ENCODE measurements at regions not wholly inside any gene's neighbourhood (a gene's known extent, or its start where the extent isn't known, plus 50 kb on each side); places are given as distances from the start of the nearest gene placed in this dataset.

GRCh38 chr4:17115583-17115982, 217.1 kb upstream of the LDB2 start (continued):
- TF ChIP-seq REST (IDR thresholded peaks at IDR 0.05; ENCODE audit: unreplicated experiment), result no peak

- peak; percentile 94 for ATAC-seq
- Mint-ChIP-seq H3K9me3 (no peaks in the 10 kb centered on the region), H3K4me3 (no peak overlapping the region), H3K27ac (no peak overlapping the region), H3K27me3 (ENCODE audit: insufficient read depth, low read depth, poor library complexity) (peaks cover 4% of the 10 kb centered on the region), H3K36me3 (ENCODE audit: low read depth) (0 out of 3 replicates have a peak, but pooled peaks cover 2% of the 10 kb centered on the region), H3K4me1 (peaks cover 7% of the 10 kb centered on the region)
- no peaks in the 10 kb centered on the region for H3K36me3 ChIP-seq (ENCODE audit: insufficient read depth)
- H3F3A ChIP-seq (replicated peaks; ENCODE audit: low read depth), result no peaks in the 10 kb centered on the region
- H3K4me3 ChIP-seq, result no peak overlapping the region
- H2AFZ ChIP-seq, result no peak overlapping the region
- no peak overlapping the region for H3K27ac ChIP-seq (ENCODE audit: low read depth)
- H3K9me2 ChIP-seq (ENCODE audit: insufficient read depth), result peaks cover 5% of the 10 kb centered on the region; the same call in 1 of the 2 replicates
- peaks cover 5% of the 10 kb centered on the region; the same call in 1 of the 2 replicates for H3K4me1 ChIP-seq (ENCODE audit: insufficient read depth)
- H3K79me2 ChIP-seq (replicated peaks; ENCODE audit: insufficient read depth), result no peaks in the 10 kb centered on the region
- DNase-seq (ENCODE audit: low spot score), result peak; percentile 91
- H3K4me2 ChIP-seq, result no peak overlapping the region
- no peaks in the 10 kb centered on the region for H3K27me3 ChIP-seq (ENCODE audit: insufficient read depth)
- TF ChIP-seq POLR2AphosphoS5 (IDR thresholded peaks at IDR 0.05; ENCODE audit: low read depth) (no peak), CTCF (conservative IDR thresholded peaks at IDR 0.05; ENCODE audit: low read depth in 2 of 2) (peak; percentile 94 to 97)
- no peaks in the 10 kb centered on the region for H4K20me1 ChIP-seq (replicated peaks; ENCODE audit: insufficient read depth)
These were observed 213.8 kb upstream of the LDB2 start for GRCh38 chr4:17112292-17112659.

- Mint-ChIP-seq H3K4me3 (no peak overlapping the region), H3K4me1 (peaks cover 7% of the 10 kb centered on the region), H3K36me3 (ENCODE audit: low read depth) (0 out of 3 replicates have a peak, but pooled peaks cover 2% of the 10 kb centered on the region), H3K27me3 (ENCODE audit: insufficient read depth, low read depth, poor library complexity) (peaks cover 4% of the 10 kb centered on the region), H3K9me3 (no peaks in the 10 kb centered on the region), H3K27ac (no peak overlapping the region)
- Histone ChIP-seq H3K4me3 (no peak overlapping the region), H4K20me1 (replicated peaks; ENCODE audit: insufficient read depth) (no peaks in the 10 kb centered on the region), H3K4me2 (no peak overlapping the region), H3K79me2 (replicated peaks; ENCODE audit: insufficient read depth) (no peaks in the 10 kb centered on the region), H2AFZ (no peak overlapping the region), H3F3A (replicated peaks; ENCODE audit: low read depth) (no peaks in the 10 kb centered on the region), H3K27me3 (ENCODE audit: insufficient read depth) (no peaks in the 10 kb centered on the region), H3K4me1 (ENCODE audit: insufficient read depth) (peaks cover 5% of the 10 kb centered on the region; the same call in 1 of the 2 replicates), H3K27ac (ENCODE audit: low read depth) (no peak overlapping the region), H3K9me2 (ENCODE audit: insufficient read depth) (peaks cover 5% of the 10 kb centered on the region; the same call in 1 of the 2 replicates), H3K36me3 (ENCODE audit: insufficient read depth) (no peaks in the 10 kb centered on the region)
- DNase-seq (ENCODE audit: low spot score) (no peak), ATAC-seq (no peak)
- TF ChIP-seq REST (IDR thresholded peaks at IDR 0.05; ENCODE audit: unreplicated experiment) (no peak), STAT1 (IDR thresholded peaks at IDR 0.05; ENCODE audit: unreplicated experiment) (no peak), ETS1 (IDR thresholded peaks at IDR 0.05) (no peak)
These were observed 210.7 kb upstream of the LDB2 start for GRCh38 chr4:17109126-17109525.

Data from GM23338 (cell line).